CD4-positive, alpha-beta T cell treated with Interleukin-15 for 1 hour (primary cell): ENCODE measurements at regions not wholly inside any gene's neighbourhood (a gene's known extent, or its start where the extent isn't known, plus 50 kb on each side); places are given as distances from the start of the nearest gene placed in this dataset.
A peak's percentile ranks its signal among the peaks of the same experiment; 100 is the strongest.

Source experiments
- DNase-seq: peaks from one replicate; pipeline ENCODE4 v3.0.0-alpha.2; 2020

DNA sequence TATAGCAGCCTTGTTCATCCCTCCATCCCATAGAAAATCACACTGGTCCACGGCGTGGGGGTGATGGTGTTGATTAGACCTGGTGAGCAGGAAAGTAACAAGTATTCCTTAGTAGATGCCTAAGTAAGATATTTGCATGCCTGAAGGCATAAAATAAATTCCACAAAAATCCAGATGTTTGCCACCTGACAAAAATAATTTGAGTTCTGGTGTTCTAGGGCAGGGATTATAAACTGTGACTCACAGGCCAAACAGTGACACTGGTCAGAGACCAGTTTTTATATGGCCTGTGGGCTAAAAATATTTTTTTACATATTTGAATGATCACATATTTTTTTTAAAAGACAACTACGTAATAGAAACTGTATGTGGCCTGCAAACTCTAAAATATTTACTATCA lies 310.7 kb downstream of the RFC3 start:
- no peak for DNase-seq

DNA sequence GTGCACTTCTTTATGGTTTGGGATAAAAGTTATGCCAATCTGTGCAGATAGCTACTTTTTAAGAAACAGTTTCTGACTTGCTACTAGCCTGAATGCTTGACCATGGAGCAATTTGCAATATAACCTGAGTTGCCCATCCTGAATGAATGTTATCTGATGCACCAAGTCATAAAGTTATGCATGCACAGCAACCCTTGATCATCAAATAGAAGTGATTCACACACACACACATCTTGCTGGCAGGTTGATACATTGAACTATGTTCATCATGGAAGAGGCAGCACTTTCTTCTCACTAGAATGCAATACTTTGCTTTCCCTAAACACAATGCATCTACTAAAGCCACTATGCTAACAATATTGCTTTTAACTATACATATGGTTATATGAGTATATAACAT lies 311.5 kb downstream of the RFC3 start:
- DNase-seq, result no peak

DNA sequence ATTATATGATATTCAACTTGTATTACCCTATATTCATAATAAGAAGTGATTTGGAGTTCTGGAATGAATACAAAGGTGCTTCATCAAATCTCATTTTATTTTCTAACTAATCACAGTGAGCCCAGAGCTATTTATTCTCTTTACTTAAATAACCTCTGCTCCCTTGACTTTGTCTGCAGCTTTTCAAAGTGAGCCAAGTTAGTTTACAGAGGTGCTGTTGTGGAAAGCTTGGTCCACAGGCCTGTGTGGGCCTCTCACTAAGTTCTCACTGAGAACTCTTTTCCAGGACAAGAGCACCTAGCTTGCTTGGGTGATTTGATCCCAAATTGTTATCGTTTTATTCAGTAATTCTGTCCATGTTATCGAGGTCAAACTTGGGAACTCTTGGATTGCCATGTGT lies 319.3 kb downstream of the RFC3 start:
- no peak for DNase-seq

DNA sequence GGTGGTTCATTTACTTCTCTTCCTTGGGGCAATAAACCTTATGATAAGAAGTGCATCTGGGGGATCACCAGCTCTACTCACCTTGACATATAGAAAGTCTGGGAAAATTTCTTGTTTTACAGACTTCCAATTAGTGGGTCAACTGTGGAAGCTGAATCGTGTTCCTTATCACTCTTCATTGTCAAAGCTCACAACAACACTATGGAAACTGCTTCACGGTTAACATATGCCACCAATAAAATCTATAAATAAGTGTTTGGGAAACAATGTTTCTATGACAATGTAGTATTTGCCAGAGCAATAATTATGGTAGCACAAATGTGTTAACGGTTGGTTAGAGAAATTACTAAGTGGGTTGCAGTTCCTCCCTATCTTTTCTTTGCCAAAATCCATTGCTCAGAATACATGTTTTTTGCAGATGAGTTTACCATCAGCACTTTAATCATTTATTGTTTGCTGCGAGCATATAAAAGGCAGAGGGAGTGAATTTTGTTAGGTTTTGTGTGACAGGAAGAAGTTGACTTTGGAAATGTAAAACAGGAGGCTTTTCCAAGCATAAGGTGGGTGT lies 321.8 kb downstream of the RFC3 start:
- DNase-seq, result no peak

DNA sequence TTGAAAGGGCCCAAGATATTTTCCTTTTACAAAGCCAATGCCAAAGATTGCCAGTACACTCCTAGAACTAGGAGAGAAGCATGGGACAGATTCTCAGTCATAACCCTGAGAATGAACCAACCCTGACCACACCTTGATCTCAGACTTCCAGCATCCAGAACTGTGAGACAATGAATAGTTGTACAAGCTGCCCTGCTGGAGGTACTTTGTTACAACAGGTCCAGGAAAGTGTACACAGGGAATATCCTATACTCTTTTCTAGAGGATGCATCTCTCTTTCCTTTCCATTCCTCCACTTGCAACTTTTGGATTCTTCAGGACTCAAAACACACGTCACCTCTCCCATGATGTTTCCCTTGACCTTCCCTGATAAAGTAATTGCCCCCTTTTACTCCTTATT lies 325.7 kb downstream of the RFC3 start:
- DNase-seq, result no peak

DNA sequence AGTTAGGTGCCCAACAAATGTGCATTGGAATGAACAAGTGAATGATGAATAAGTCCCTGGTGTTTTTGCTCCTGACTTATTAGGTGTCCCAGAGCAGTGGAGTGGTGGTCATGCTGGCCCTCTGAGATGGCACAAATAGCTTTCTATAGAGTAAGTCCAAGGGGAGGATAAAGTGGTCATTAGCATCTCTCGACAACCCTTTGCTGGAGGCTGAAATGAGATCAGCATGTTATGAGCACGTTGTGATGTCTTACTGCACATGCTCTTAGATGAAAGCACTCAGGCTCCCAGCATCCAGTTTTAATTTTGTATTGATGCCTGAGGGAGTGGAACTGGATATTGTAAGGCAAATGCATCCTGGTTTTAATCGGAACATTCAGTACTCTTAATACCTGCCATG lies 326.2 kb downstream of the RFC3 start:
- DNase-seq, result no peak

DNA sequence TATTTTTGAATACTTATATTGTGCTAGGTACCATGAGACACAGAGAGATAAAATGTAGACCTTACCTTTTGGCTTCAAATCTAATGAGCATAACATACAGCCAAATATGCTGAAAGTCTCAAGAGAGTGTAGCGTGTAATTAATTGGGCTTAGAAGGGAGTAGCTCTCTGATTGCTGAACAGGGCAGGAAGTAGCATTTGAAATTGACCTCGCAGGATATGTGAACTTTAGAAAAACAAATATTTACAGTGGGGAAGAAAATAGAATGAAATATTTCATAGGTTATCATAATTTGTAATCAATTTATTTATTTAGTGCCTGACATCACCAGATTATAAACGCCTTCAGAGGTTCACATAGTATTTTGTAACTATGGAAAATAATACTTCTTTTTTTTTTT lies 327.1 kb downstream of the RFC3 start:
- no peak for DNase-seq

DNA sequence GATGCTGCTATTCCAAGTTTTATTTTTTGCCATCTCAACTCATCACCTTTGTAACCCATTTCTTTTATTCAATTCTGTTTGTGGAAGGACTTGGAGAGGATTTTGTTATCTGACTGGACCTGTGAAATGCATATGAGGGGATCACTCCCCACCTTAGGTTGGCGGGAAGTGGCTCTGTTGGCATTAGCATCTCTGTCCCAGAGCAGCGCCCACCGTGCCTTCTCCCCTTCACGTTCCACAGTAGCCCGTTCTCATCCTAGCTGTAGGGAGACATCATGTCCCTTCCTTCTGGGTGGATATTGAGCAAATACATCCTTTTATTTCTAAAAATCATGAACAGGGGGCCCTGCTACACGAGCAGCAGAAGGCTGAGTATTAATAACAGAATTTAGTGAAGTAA lies 330.4 kb downstream of the RFC3 start:
- no peak for DNase-seq

DNA sequence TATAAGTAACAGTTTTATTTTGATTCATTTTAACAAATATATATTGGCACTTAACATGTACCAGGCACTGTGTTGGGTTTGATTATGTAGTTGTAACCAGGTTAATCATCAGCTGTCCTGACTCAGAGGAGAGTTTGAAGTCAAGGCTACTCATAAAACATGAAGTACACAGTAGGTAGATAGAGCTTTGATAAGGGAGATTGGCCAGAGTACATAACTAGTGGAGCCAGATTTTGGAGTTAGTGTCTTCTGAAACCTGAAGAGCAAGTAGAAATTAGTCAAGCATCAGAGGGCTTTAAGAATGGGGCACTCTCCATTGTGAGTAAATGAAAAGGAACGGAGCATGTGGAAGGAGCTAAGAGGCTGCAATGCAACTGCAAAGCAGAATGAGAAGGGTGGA lies 333.9 kb downstream of the RFC3 start:
- no peak for DNase-seq

DNA sequence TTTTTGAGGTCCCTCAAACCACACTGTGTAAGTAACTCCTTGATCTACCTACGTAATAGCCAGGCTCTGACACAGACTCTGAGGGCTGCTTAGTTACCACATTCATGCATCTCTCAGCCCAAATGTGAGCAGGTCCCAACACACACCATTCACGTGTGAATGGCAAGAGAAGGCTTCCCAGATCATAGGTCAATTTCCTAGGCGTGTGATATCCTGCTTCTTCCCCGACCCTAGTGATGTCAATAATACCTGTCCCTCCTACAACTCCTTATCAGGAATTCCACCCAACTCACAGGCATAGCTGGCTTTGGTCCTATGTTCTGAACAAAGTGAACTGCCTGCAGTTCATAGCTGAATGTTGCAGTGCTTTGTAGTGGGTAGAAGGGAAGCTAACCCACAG lies 334.5 kb downstream of the RFC3 start:
- DNase-seq, result no peak

DNA sequence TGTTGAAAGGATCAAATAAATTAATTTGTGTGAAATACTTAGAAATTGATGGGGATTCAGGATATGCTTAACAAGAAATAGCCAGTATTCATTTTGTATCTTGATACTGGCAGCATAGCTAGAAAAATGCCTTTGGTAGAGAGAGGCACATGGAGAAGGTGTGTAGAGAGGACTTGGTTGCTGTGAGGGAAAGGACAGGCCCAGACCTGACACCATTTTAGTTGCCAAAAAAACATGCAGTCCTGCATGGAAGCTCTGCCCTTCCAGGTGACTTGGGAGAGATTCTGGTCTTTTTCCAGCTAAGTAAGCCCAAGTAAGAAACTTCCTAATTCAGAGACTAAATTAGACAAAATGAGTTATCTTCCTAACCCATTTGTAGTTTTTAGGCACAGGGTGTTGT lies 335.0 kb downstream of the RFC3 start:
- DNase-seq, result no peak

DNA sequence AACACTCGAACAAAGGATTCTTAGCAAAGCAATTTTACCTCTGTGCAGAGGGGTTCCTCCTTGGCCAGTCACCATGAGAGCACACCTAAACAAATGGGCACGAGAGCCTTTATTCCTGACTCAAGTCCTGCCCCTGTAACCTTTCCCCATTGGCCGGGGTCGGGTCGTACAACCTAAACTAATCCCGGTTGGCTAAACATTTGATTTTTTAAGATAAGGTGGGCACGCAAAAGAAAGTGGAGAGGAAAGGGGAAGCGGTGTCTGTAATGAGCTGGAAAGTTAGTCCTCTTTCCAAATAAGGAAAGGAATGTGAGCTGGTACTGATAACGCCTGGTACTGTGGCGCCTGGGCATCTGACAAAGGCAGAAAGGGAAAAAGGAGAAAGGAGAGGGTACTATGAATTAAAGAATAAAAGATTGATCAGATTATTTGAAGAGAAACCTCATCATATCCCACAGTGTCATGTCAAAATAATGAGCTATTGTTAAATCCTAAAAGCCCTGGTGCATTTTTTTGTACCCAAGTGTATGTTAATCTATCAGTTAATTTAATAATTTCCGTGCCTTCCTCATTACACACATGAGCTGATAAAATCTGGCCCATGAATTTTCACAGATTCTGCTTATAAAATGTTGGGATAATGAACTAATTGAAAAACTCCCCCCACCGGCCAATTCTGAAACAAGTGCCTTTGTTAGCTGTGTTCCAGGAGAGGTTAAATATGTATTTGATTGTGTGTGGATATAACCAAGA lies 335.7 kb downstream of the RFC3 start:
- no peak for DNase-seq

DNA sequence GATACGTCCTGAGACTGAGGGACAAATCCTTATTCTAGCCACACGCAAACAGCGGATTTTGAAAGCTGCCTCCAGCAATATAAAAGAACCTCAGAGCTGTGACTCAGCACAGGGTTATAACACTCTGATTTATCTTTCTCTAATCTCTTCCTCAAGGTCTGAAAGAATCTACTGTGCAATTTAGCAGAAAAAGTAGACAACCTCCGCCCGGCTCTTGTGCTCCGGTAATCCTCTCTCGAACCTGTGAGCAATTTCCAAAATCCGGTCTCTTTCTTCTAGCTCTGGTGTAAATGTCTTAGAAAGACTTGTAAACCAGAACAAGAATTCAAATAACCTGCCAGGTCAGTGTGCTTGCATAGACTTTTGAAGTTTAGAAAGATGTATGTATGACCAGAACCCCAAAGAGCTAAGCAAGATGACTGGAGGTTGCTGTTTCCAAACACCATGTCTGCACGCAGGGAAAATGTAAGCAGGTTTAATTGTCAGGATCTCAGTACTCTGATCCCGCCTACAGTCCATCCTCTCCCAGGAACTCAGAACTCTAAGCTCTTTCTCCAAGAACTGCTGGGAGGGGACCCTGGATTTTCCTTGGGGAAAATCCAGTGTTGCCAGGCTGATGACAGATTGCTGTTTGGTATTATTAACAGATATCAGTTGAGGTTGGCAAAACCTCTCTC lies 338.1 kb downstream of the RFC3 start:
- DNase-seq, result no peak

DNA sequence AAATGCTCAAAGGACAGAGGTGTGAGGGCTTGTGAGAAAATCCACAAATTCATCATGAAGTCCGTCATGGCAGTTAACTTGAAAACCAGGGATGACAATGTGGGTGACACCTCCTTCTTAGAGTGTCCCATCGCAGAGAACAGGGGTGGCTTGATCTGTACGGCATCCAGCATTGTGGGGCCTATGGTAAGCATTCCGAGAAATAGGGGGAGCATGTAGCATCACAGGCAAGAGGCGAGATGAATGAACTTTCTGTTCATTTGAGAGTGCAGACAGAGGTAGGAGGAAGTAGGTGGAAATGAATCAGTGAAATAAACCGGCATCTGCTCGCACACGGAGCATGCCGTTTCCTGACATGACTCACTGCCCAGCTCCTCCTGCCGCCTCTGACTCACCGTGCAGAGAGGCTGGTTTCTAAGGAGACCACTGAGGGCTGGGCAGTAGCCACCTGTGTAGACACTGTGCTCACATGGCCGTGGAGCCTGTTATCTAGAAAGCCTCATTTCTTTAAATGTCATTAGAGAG lies 339.0 kb downstream of the RFC3 start:
- DNase-seq, result peak; percentile 33

DNA sequence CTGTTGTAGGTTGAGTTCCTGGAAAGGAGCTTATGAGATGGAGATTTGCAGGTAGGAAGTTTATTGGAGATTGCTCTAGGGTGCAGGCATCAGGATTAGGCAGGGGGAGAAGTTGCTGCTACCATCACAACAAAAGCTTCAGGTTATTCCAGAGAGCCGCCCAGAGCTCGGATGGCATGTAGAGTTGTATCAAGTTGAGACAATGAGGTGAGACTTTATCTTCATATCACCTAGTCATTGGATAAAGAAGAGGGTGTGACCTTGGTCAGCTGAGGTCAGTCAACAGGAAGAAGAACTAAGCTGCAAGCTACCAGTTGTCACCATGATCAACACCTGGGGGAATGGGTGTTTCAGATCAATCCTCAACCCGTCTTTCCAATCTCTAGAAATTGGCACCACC lies 342.0 kb downstream of the RFC3 start:
- no peak for DNase-seq

DNA sequence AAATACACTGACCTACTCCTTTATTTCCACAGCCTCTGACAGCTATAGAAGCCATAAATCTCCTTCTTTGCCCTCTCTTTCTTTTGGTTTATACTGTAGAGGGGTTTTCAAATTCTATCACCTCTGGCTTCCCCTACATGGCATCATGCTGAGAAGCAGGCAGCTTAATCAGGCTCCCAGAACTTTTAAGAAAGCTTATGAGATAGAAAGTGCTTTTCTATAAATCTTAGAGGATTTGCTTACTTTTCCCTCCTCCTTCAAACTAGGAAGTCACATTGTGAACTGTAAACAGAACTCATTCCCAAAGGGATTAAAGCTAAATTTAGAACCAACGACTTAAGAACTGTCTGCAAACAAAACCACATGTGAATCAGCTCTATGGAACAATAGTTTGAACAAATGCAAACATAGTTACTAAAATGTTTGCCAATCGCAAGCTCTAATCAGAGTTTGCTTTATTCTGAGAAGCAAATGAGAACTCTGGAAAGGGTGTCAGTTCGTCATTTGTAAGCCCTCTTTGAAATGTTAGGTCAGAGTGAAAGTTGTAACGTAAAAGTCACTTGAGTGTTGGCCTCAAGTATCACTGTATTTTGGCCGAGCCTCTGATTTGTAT lies 344.1 kb downstream of the RFC3 start:
- DNase-seq, result no peak

DNA sequence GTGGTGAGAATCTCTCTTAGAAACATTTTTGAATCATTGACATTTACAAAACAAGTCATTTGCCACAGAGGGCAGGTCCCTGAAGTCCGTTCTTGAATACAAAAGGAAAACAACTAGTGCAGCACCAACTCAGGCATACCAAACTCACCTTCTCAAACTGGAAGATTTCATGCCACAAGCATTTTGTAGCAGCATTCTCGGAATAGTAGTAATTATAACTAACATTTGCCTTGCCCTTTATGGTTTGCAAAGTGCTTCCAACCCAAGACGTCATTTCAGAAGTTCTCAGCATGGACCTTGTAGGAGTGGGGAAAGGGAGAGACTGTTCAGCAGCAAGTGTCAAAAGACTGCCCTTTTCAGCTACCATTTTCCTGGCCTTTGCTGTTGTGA lies 344.6 kb downstream of the RFC3 start:
- DNase-seq, result no peak

DNA sequence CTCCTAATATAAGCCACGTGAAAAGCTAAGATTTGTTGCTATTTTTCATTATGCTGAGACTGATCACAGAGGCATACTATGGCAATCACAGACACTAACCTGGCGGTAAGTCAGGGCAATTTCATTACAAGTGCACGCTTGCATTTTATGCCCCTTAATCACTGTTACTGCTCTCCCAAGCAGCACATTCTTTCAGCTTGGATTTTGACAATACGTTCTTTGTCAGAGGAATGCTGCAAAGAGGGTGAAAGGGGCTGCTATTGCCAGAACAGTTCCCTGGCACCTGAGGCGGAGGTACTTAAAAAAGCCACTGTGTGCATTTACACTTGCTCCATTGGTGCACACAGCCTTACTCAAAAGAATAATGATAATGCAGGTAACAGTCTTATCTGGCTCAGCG lies 346.6 kb downstream of the RFC3 start:
- no peak for DNase-seq

DNA sequence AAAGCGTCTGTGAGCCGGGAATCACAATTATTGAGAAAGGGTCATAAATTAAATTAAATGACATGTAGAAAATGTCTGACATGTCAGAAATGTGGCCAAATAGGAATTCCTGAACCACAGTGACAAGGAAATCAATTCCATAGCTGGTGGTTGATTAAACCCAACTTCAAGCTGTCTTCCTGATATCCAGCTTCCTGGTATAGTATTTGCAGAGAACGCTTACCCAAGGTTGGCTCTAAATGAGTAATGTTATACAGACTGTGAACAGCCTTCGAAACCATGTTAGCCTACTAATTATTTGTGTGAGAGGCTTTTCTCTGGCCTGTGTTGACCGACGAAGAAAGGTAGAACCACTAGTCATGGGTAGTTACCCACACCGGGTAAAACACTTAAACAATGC lies 347.2 kb downstream of the RFC3 start:
- DNase-seq, result no peak

DNA sequence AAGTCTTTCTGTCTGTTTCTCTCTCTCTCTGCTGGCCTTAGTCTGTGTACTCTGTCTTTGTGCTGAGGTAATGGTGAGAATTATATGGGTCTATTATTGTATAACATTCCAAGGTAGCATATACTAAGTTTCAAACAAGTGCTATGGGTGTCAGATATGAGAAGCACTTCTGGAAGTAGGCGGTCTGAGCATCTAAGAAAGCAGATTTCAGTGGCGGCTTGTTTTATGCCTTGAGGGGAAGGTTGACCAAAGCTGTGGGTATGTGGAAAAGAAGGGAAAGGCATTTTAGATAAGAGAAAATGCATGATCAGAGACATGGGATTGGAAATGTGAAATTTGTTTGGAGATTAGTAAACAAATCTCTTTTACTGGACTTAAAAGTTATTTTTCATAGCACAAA lies 348.5 kb downstream of the RFC3 start:
- no peak for DNase-seq

DNA sequence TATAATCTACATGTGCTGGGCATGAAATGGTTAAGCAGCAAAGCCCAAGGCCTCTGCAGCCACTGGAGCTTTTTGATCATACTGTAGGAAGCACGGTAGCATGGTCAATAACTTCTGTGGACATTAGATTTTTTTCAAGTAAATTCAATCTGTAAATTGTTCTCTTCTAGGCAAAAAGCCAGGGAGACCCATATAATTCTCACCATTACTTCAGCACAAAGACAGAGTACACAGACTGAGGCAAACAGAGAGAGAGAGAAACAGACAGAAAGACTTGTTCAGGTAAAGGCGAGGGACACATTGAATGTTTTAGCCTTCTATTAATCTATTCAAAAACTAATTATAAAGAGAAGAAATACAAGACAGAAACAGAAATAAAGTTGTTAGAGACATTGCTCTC lies 349.4 kb downstream of the RFC3 start:
- no peak for DNase-seq

DNA sequence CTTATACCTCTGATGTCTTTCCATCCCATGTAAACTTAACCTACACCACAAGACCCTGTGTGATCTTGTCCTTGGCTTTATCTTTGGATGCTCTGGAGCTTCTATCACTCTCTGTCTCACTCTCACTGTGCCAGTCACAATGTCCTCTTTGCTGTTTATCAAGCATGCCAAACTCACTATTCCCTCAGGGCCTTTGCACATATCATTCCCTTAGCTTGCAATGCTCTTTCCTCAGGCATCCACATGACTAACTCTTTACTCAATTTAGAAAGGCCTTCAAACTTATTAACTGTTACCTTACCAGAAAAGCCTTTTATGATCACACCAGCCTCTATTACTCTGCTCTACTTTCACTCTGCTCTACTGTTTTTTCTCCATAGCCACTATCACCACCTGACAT lies 354.1 kb downstream of the RFC3 start:
- no peak for DNase-seq

DNA sequence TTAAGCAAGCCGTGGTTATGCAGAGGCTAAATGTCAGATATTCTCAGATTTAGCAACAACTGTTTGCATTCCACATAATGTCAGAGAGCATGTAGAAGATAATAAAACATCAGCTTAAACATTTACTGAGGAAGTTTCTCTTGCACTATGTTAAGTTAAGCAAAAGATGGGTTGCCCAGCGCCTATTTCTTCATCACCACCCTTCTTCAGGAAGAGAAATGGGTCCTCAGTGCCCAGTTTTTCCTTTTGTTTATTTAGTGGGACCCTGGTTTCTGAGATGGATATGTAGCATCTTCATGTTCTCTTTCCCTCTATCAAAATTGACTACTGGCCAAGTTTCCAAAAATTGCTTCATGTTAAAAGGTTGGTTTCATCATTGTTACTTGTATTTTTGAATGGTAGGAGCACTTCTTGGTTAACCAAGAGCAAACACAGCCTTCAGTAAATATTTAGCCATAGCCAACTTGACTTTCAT lies 356.8 kb downstream of the RFC3 start:
- no peak for DNase-seq

DNA sequence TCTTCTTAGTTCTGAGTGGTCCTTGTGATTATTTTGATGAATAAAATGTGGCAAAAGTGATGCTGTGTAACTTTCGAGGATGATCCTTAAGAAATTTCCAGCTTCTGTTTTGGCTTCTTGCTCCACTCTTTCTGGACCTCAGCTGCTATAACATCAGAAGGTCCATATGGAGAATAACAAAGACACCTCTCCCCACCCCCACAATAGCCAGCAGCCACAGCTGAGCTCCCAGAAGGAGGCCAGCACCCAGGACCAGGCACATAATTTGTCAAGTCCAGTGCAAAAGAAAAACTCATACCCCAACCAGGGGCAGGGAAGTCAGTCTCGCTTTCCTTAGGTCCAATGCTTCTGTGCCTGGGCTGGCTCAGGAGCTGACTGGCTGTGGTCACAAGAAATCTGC lies 357.6 kb downstream of the RFC3 start:
- no peak for DNase-seq
